Stimulated activated CD4-positive, alpha-beta T cell treated with anti-CD3 and anti-CD28 coated beads, Interleukin-1b, Interleukin-23, amount 100 ng/mL, for 4 hours (primary cell): ENCODE measurements at regions not wholly inside any gene's neighbourhood (a gene's known extent, or its start where the extent isn't known, plus 50 kb on each side); places are given as distances from the start of the nearest gene placed in this dataset.

Experiments used
- DNase-seq, 2 donors: peaks; one replicate each; pipeline ENCODE4 v3.0.0-alpha.2; 2020; ENCODE audit warnings: low read depth in 2 of 2

DNA sequence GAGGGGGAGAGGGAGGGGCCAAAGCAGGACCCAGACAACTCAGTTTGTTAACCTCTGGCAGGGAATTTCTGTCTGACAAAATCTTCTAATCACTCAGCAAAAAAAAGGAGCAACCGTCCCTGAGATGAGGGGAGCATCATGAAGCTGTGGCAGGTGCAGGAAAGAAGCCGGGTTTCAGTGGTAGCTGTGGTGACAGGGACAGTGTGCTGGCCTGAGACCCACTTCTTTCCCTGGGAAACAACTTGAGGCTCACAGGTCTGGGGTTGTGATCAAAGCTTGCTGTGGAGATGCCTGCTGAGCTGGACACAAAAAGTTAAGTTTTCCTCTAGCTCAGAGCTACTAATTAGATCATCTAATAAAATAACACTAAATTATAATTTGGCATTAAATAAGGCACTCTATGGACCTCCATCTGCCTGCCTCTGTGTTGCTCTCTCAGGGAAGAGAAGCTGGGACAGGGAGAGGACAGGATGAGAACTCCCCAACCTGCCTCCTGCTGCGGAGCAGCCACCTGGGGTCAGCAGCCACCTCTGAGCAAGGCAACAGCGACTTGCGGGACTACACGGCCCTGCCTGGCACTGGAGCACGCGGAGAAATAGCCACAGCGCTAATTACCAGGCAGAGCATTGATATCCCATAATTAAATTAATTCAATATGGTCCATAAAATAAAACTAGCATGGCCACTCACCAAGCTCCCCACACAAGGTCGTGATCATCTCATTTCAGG is 104.6 kb upstream of the TEX51 start:
- no peak for DNase-seq

DNA sequence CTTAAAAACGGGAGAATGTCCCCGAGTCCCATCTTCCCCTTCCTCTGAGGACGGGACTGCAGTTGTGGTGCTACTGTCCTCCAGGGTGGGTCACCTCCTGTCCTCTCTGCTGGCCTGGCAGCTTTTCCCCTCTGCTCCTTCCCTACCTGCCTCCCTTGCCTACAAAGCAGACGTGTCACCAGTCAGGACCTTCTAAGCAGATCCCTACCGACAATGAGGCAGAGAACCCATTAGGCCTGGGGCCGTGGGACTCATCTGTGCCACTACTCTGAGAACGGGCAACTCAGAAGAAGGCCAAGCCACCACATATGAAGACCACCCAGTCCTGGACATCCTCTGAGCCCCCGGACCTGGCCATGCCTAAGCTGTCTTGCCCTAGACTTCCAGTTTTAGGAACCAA is 103.0 kb upstream of the TEX51 start:
- DNase-seq, result no peak

DNA sequence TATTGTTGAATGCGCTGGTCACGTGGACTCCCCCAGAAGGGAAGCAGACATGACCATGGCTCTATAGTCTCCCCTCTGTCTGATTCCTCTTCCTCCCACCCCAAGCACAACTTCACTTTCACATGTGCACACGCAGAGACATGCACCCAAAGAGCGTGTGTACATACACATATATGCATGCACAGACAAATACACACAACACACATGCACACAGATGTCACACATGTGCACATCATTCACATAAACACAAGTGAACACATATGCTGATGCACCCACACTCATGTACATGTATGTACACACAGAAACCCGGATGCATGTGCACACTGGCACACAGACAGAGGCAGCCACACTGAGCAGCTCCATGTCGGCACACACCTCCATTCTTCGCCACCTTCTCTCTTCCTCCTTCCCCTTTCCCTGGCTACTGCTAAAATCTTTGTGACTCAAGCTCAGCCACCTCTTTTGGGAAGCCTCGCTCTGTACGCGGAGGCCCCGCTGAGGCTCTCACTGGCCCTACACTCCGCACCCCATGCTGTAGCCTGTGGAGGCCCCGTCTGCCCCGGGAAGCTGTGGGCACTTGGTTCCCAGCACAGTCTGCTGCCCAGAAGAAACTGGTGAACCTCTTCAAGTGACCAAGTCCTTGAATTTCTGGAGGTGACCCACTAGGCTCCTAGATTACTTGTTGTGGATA is 101.6 kb upstream of the TEX51 start:
- no peak for DNase-seq

DNA sequence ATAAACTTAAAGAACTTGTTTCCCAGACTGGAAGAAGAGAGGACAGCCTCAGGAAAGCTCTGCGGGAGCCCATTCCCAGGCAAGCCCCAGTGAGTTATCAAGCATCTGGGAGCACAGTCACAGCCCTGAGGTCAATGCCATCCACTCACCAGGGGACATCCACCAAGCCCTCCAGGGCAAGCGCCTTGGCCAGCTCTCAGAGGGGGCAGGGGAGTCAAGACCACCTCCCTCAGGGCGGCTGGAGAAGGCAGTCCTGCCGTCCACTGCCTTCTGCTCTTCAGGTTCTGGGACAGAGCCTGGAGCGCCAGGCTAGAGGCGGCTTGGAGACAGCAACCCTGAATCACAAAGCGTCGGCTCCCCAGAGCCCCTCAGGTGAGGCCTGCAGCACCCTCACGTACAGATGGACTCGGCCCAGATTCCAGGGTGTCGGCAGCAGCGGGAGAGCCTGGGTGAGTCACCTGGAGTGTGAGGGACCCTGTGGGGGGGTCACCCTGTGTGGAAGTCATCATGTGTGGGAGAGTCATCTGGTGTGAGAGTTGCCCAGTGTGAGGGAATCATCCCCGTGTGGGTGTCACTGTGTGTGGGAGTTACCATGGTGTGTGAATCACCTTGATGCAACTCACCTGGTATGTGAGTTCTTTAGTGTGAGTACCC is 100.9 kb upstream of the TEX51 start:
- DNase-seq, result no peak

DNA sequence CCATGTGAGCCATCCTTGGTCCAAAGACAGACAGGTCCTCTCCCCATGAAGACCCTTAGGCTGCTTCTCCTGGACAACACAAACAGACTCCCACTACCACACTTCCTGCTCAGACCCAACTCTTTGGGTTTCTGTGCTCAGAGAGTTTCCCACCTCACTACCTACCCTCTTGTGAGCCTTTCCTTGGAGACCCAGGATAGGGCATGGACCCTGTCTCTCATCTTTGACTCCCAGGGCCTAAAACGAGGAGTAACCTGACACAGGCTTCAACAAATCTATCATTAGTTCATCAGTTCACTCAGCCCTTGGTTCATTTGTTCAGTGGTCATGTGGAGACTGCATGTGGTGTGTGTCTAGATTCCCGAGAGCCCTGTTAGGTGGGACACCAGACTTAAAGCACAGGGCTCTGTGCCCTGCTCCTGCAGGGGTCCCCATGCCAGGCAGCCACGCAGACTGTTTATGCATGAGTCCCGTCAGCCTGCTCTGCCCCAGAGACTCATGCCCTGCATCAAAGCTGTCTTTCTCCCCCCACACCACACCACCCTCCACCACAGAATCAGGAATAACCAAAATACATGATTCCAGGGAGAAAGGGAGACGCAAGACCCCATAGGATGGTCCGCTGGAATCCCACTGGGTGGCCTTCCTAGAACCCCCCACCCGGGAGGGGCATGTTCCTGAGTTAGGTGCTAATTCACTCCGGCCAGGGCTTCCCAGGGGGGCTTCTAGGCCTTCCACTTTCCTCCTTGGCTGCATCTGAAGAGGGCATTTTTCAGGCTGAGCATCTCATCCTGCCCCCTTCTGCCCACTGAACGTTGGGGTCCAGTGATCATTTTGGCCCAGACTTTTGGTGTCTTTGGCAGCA is 100.2 kb upstream of the TEX51 start:
- no peak for DNase-seq

DNA sequence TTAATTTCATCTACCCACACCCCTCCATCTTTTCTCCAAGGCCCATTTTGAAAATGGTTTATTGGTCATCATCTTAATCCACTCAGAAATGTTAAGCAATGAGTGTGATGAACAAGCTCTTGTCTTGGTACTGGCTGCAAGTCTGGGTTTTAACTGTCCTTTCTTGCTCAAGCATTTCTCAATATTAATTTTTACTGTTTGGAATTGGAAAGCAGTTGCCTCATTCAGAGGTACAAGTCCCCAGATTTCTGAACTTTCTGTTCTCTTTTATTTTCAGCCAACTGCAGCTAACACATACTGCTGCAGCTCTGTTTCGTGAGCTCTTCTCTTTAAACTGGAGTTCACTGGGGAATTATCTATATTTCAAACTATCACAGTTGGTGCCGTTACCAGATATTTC is 99.4 kb upstream of the TEX51 start:
- DNase-seq, result no peak

DNA sequence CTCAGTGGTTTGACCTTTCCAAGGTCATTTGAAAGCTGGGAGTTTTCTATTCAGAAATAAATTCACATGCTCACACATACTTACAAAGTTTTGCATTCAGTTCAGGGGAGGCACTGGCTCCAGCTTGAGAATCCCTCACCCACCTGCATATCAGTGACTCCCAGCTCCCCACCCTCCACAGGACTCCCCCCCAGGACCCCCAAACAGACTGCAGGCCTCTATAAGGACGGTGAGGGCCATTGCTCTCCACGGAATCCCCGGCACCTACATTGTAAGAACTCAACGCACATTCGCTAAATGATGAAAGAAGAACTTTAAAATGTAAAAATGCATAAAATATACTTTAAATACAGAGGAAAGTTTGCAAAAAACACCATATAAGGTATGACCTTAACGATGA is 97.2 kb upstream of the TEX51 start:
- no peak for DNase-seq

DNA sequence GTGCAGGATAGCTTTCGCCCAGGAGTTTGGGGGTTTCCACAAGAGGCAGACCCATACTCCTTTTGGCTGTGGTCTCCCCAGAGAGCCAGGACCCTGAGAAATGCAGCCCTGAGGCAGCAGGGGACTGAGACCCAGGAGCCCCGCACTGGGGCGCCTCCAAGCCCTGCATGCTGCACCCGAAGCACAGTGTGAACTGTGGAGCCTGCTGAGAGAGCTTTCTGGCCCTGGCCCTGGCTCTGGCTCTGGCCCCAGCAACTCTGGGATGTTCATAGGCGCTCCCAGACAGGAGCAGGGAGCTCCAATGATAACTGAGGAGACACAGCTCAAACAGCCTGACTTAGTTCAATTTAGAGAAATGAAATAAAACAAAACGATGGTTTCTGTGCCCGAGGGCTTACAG is 96.4 kb upstream of the TEX51 start:
- DNase-seq, result no peak

DNA sequence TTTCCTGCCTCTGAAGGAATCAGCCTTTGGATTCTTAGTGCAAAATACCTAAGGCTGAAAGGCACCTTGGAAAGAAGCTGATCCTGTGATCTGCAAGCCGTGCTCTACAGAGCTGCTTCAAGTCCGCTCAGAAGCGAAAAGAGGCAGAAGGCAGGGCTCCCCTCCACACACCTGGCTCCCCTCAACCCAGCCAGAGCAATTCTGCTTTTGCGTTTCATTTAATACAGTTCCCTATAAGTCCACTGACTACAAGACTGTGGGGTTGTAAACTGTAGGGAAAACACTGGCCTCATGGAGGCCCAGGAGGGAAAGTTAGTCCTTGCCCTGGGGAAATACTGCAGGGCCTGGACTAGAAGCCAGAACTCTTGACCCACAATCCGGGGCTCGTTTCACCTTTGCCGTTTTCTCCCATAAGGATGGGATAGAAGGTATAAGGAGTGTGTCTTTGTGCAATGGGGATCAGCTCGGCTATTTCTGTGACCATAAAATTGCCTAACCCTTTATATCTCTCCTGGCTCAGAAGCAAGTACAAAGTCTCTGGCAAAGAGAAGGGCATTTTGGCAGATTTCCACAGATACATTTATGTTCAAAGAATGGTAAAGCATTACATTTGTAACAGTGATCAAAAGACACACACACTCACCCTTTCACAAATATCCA is 95.8 kb upstream of the TEX51 start:
- DNase-seq, result no peak

DNA sequence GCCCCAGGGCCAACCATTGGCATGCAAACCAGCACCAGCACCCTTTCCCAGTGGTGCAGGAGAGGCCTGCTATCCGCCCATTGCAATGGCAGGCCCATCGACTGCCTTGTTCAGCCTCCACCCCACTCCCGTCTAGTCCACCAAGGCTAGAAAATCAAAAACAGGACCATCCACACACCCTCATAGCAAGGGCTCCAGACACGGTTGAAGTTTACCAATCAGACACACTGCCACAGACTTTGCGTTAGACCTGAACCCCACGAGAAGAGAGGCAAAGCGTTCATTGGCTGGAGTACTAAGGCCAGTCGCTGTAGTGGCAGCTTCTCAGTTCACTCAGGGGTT is 95.3 kb upstream of the TEX51 start:
- no peak for DNase-seq

DNA sequence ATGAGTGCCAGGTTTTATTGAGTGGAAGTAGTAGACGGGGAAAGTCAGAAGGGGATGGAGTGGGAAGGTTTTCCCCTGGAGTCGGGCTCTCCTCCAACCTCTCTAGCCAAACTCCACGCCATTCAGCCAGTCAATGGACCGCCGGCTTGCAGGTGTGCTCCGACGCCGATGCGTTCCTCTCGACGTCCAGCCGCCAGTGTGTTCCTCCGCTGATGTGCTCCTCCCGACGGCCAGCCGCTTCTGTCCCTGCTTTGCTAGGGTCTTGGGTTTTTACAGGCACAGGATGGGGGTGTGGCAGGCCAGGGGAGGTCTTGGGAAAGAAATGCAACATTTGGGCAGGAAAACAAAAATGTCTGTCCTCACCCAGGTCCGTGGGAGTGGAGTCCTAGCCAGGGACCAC is 94.3 kb upstream of the TEX51 start:
- DNase-seq, result no peak

DNA sequence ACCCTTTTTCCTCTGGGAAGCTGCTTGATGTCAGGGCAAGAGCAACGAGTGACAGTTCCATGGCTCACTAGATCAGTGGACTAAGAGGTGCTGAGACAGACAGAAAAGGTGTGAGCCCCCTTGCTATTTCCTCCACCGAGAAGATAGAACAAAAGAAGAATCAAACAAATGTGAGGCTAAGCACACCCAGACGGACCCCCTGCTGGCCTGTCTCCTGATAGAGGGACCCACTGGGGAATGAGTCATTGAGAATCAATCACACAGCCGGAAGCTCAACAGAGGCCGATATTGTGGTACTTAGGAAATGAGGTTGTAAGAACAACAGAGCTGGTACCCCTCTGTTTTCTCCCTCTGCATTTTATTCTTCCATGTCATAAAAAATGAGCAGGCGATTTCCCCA is 89.8 kb upstream of the TEX51 start:
- no peak for DNase-seq

DNA sequence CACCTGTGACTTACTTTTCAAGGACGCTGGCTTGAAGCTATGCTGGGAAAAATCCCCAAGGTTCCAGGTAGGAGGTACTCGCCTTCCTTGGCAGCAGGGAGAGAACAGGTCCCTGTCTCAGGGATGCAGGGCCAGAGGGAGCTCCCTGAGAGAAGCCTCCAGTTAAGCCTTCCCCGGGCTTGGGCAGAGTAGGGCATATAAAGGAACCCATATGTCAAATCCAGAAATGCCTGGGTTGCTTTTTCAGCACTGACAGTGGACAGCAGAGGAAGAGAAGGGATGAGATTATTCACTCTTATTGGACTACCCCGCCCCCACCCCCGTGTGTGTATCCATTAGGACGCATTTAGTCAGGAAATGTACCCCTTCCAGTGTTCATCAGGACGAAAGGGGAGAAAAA is 89.3 kb upstream of the TEX51 start:
- no peak for DNase-seq

DNA sequence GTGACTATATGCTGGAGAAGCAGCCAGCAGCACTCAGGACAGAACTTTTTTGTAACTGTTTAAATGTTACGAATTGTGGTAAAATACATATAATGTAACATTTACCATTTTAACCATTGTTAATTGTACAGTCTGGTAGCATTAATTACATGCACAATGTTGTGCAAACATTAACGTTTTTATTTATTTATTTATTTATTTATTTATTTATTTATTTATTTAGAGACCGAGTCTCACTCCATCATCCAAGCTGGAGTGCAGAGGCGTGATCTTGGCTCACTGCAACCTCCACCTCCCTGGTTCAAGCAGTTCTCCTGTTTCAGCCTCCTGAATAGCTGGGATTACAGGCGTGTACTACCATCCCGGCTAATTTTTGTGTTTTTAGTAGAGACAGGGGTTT is 88.7 kb upstream of the TEX51 start:
- DNase-seq, result no peak

DNA sequence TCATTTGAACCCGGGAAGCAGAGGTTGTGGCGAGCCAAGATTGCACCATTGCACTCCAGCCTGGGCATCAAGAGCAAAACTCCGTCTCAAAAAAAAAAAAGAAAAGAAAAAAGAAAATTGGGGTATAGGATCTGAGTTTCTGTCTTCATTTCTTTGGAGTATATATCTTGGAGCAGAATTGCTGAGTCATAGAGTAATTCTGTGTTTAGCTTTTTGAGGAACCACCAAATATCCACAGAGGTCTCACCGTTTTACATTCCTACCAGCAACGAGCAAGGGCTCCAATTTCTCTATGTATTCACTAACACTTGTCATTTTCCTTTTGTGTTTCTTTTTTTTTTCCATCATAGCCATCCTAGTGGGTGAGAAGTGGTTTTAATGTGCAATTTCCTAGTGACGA is 87.6 kb upstream of the TEX51 start:
- DNase-seq, result no peak

DNA sequence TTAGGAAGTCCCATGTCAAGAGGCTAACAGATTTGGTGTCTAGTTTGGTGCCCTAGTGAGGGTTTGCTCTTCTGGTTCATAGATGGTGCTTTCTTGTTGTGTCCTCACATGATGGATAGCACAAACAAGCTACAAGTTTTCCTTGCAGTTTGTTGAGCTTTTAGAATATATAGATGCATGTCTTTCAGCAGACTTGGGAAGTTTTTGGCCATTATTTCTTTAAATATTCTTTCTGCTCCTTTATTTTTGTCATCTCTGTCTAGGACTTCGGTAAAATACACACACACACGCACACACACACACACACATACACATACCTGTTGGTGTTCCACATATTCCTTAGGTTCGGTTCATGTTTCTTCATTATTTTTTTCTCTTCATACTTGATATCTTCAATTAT is 81.5 kb upstream of the TEX51 start:
- no peak for DNase-seq

DNA sequence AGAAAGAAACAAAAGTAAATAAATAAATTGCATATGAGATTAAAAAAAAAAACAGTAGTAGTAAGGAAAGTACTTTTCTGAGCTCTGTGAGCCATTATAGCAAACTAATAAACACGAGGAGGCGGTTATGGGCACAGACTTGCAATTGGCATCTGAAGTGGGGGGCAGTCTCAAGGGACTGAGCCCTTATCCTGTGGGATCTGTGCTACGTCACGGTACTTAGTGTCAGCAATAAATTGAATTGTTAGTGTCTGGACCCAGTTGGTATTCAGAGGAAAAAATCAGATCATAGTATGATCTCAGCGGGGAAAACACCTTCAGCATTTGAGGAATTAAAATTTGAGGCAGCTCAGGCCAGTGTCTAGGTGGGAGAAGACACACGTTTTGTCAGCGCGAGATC is 76.6 kb upstream of the TEX51 start:
- DNase-seq, result no peak

DNA sequence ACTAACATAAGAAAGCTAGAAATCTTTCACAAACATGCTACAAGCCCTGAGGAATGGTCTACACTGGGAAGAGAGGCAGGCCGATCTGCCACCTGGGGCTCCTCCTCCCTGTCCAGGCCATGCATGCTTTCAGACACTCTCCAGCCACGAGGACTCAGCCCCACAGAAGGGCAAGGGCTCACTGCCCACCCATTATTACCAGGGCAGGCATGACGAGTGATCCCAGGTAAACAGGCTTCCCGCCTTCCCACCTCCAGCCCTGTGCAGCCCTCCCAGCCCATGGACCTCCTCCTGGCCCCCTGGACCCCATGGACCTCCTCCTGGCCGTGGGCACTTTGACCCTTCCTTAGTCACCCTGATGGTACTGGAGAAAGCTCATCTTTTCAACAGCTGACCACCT is 75.8 kb upstream of the TEX51 start:
- DNase-seq, result no peak

DNA sequence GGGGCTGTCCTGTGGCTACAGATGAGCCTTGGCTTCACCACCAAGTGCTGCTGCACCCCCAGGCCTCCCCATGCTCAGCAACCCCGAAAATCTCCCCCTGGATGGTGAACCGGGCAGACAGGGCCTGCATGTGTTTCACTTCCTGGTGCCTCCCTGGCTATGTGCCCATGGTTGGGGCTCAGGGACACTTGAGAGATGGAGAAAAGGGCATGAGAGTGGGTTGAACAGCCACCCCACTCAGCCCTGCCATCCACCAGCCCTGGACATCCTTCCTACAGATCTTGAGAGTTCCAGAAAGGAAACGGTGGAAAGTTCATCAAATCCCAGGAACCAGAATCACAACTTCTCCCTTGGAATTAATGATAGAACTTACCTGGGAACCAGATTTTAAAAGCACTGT is 74.7 kb upstream of the TEX51 start:
- DNase-seq, result no peak

DNA sequence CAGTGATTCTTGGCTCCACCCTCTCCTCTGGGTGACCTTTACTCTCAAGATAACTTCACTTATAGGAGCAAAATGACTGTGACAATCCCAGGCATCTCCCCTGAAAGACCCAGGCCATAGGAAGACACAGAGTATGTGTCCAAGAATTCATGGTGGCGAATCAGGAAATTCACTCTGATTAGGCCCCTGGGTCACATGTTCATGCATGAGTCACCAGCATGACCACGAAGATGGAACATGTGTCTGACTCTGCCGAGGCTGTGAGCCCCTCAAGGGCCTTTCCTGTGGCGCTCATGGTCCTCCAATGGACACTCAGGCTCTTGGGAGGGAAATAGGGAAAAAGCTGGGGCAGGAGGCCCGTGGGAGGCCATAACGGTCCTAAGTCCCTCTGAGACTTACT is 74.0 kb upstream of the TEX51 start:
- DNase-seq, result no peak

DNA sequence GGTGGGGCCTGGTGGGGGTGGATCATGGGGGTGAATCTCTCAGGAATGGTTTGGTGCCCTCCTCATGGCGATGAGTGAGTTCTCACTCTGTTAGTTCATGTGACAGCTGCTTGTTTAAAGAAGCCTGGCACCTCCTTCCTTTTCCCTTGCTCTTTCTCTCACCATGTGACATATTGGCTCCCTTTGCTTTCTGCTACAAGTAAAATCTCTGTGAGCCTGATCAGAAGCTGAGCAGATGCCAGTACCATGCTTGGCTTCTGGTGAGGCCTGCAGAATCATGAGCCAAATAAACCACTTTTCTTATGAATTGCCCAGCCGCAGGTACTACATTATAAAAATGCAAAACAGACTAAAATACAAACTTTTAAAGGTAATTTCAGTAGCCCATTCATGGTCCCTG is 73.4 kb upstream of the TEX51 start:
- DNase-seq, result no peak

DNA sequence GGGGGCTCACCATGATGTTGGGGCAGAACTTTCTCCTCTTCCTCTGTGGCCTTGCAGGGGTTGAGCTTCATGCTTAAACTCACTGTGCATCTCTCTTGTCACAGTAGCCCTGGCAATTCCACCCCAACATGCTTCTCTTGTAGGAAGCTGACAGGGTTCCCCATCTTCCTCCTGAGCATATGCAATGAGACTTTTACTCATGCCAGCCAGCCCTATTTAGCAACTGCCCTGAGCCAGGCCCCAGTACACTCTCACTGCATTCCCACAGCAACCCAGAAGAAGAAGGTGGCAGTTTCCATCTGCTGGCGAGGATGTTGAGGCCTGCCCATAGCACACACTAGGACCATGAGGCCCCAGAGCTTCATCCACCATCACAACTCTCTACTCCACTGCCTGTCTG is 72.2 kb upstream of the TEX51 start:
- DNase-seq, result no peak
